ENCODE measurements at regions not wholly inside any gene's neighbourhood (a gene's known extent, or its start where the extent isn't known, plus 50 kb on each side); places are given as distances from the start of the nearest gene placed in this dataset.

DNA sequence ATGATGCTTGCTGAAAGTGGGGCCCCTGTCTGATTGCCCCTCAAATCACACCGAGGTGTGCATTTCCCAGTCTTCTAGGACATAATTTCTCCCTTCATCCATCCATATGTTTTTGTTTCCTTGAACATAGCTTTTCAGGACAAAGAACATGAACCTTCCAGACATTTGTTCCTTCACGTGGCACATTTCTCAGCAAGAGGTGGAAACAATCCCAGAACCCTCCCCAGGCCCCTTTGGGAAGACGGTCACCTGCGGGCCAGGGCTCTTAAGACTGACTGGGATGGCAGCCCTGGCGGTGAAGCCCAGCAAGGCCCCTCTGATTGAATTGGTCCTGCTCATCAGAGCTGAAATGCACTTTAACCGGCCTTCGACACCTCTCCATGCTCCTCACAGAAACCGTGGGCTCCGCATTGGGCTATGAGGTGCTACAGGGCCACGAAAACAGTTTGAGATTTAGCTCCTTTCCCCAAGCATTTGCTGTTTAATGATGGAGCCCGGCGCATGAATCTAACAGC is 522.5 kb upstream of the DPP6 start:
- TF ChIP-seq CEBPB (IDR thresholded peaks at IDR 0.05) (no peak), EP300 (IDR thresholded peaks at IDR 0.05; ENCODE audit: borderline replicate concordance) (no peak), TCF12 (IDR thresholded peaks at IDR 0.05; ENCODE audit: low read depth) (no peak), TAF1 (IDR thresholded peaks at IDR 0.05; ENCODE audit: low read depth) (no peak), YY1 (IDR thresholded peaks at IDR 0.05; ENCODE audit: low read depth) (no peak)
- TF ChIP-seq, protein P1, sequence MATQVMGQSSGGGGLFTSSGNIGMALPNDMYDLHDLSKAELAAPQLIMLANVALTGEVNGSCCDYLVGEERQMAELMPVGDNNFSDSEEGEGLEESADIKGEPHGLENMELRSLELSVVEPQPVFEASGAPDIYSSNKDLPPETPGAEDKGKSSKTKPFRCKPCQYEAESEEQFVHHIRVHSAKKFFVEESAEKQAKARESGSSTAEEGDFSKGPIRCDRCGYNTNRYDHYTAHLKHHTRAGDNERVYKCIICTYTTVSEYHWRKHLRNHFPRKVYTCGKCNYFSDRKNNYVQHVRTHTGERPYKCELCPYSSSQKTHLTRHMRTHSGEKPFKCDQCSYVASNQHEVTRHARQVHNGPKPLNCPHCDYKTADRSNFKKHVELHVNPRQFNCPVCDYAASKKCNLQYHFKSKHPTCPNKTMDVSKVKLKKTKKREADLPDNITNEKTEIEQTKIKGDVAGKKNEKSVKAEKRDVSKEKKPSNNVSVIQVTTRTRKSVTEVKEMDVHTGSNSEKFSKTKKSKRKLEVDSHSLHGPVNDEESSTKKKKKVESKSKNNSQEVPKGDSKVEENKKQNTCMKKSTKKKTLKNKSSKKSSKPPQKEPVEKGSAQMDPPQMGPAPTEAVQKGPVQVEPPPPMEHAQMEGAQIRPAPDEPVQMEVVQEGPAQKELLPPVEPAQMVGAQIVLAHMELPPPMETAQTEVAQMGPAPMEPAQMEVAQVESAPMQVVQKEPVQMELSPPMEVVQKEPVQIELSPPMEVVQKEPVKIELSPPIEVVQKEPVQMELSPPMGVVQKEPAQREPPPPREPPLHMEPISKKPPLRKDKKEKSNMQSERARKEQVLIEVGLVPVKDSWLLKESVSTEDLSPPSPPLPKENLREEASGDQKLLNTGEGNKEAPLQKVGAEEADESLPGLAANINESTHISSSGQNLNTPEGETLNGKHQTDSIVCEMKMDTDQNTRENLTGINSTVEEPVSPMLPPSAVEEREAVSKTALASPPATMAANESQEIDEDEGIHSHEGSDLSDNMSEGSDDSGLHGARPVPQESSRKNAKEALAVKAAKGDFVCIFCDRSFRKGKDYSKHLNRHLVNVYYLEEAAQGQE (IDR thresholded peaks at IDR 0.05; ENCODE audit: low read depth) = no peak
- TF ChIP-seq, protein P2, sequence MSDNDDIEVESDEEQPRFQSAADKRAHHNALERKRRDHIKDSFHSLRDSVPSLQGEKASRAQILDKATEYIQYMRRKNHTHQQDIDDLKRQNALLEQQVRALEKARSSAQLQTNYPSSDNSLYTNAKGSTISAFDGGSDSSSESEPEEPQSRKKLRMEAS (IDR thresholded peaks at IDR 0.05) = no peak
- TF ChIP-seq, protein P3, sequence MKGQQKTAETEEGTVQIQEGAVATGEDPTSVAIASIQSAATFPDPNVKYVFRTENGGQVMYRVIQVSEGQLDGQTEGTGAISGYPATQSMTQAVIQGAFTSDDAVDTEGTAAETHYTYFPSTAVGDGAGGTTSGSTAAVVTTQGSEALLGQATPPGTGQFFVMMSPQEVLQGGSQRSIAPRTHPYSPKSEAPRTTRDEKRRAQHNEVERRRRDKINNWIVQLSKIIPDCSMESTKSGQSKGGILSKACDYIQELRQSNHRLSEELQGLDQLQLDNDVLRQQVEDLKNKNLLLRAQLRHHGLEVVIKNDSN (IDR thresholded peaks at IDR 0.05) = no peak
